H9 (cell line): ENCODE measurements at regions not wholly inside any gene's neighbourhood (a gene's known extent, or its start where the extent isn't known, plus 50 kb on each side); places are given as distances from the start of the nearest gene placed in this dataset.

ENCODE experiments used
- DNase-seq: peaks from one replicate; pipeline ENCODE4 v3.0.0-alpha.2; 2017
- H2AFZ ChIP-seq: one replicate; pipeline ENCODE4 v1.6.1; 2013; ENCODE audit warnings: mild to moderate bottlenecking, low read length, control low read depth, moderate library complexity
- H2AK5ac ChIP-seq: 2 replicates; pipeline ENCODE4 v1.6.1; 2013; ENCODE audit warnings: low read length, control low read depth, mixed read lengths; ENCODE audit not compliant: insufficient read length
- H2BK120ac ChIP-seq: one replicate; pipeline ENCODE4 v1.6.1; 2013; ENCODE audit warnings: low read depth, mild to moderate bottlenecking, low read length, control low read depth, inconsistent platforms; ENCODE audit not compliant: poor library complexity, severe bottlenecking
- H2BK12ac ChIP-seq: 2 replicates; pipeline ENCODE4 v1.6.1; 2013; ENCODE audit warnings: low read length, control low read depth, mixed read lengths, low read depth; ENCODE audit not compliant: insufficient read length
- H2BK15ac ChIP-seq: 2 replicates; pipeline ENCODE4 v1.6.1; 2013; ENCODE audit warnings: low read depth, low read length, control low read depth
- H2BK20ac ChIP-seq: one replicate; pipeline ENCODE4 v1.6.1; 2013; ENCODE audit warnings: low read depth, mild to moderate bottlenecking, low read length, control low read depth, inconsistent platforms; ENCODE audit not compliant: poor library complexity, severe bottlenecking
- H2BK5ac ChIP-seq: 2 replicates; pipeline ENCODE4 v1.6.1; 2013; ENCODE audit warnings: low read length, control low read depth, mixed read lengths; ENCODE audit not compliant: insufficient read length
- H3K14ac ChIP-seq: 2 replicates; pipeline ENCODE4 v1.6.1; 2013; ENCODE audit warnings: low read length, control low read depth; ENCODE audit not compliant: insufficient read depth
- H3K18ac ChIP-seq: 2 replicates; pipeline ENCODE4 v1.6.1; 2013; ENCODE audit warnings: low read depth, mild to moderate bottlenecking, mixed read lengths, low read length, control low read depth; ENCODE audit not compliant: insufficient read length
- H3K23ac ChIP-seq: 2 replicates; pipeline ENCODE4 v1.6.1; 2013; ENCODE audit warnings: low read length, control low read depth, mixed read lengths, low read depth; ENCODE audit not compliant: insufficient read length
- H3K23me2 ChIP-seq: 2 replicates; pipeline ENCODE4 v1.6.1; 2013; ENCODE audit warnings: low read depth, mild to moderate bottlenecking, mixed read lengths, low read length, control low read depth; ENCODE audit not compliant: insufficient read length, poor library complexity, severe bottlenecking
- H3K27ac ChIP-seq: 2 replicates; pipeline ENCODE4 v1.5.1; 2013; ENCODE audit warnings: low read length, control low read depth, mixed read lengths, low read depth; ENCODE audit not compliant: insufficient read length
- H3K27me3 ChIP-seq: 2 replicates; pipeline ENCODE4 v1.6.1; 2013; ENCODE audit warnings: low read length, control low read depth, inconsistent platforms; ENCODE audit not compliant: insufficient read depth
- H3K4ac ChIP-seq: 2 replicates; pipeline ENCODE4 v1.6.1; 2013; ENCODE audit warnings: low read depth, mild to moderate bottlenecking, control low read depth, inconsistent platforms, low read length, moderate library complexity
- H3K4me1 ChIP-seq: 2 replicates; pipeline ENCODE4 v1.6.1; 2013; ENCODE audit warnings: low read length, control low read depth, inconsistent platforms; ENCODE audit not compliant: insufficient read depth
- H3K4me2 ChIP-seq: 2 replicates; pipeline ENCODE4 v1.6.1; 2013; ENCODE audit warnings: low read length, control low read depth, mixed read lengths; ENCODE audit not compliant: insufficient read length, insufficient read depth
- H3K56ac ChIP-seq: 2 replicates; pipeline ENCODE4 v1.6.1; 2013; ENCODE audit warnings: low read depth, mild to moderate bottlenecking, mixed read lengths, low read length, control low read depth; ENCODE audit not compliant: insufficient read length
- H3K79me1 ChIP-seq: 2 replicates; pipeline ENCODE4 v1.6.1; 2013; ENCODE audit warnings: low read depth, mild to moderate bottlenecking, moderate library complexity, low read length, control low read depth, inconsistent platforms; ENCODE audit not compliant: insufficient read depth, poor library complexity, severe bottlenecking
- H3K79me2 ChIP-seq: 2 replicates; pipeline ENCODE4 v1.6.1; 2013; ENCODE audit warnings: low read length, control low read depth, inconsistent platforms; ENCODE audit not compliant: insufficient read depth
- H3K9ac ChIP-seq: 2 replicates; pipeline ENCODE4 v1.6.1; 2013; ENCODE audit warnings: low read length, control low read depth, mixed read lengths; ENCODE audit not compliant: insufficient read length; ENCODE audit errors: extremely low read depth
- H3K9me3 ChIP-seq: one replicate; pipeline ENCODE4 v1.6.1; 2013; ENCODE audit warnings: low read depth, low read length, inconsistent platforms; ENCODE audit not compliant: control insufficient read depth
- H3T11ph ChIP-seq: one replicate; pipeline ENCODE4 v1.6.1; 2013; ENCODE audit warnings: mild to moderate bottlenecking, low read length, control low read depth, inconsistent platforms
- H4K20me1 ChIP-seq: one replicate; pipeline ENCODE4 v1.6.1; 2013; ENCODE audit not compliant: control insufficient read depth, insufficient read length, insufficient read depth
- H4K5ac ChIP-seq: 2 replicates; pipeline ENCODE4 v1.6.1; 2013; ENCODE audit warnings: low read depth, mild to moderate bottlenecking, mixed read lengths, low read length, control low read depth; ENCODE audit not compliant: insufficient read length
- H4K8ac ChIP-seq: replicated peaks from 2 replicates; pipeline ENCODE4 v1.6.1; 2013; ENCODE audit warnings: low read length, control low read depth, mixed read lengths, low read depth; ENCODE audit not compliant: insufficient read length
- H4K91ac ChIP-seq: 2 replicates; pipeline ENCODE4 v1.6.1; 2013; ENCODE audit warnings: low read depth, mild to moderate bottlenecking, moderate library complexity, mixed read lengths, low read length, control low read depth; ENCODE audit not compliant: insufficient read length
- H3K27ac Mint-ChIP-seq, 3 experiments: 2 replicates in 2 of 3; 3 replicates in 1 of 3; pipeline ENCODE4 v1.8.0; 2020 to 2021; ENCODE audit warnings: mixed read lengths in 3 of 3, mild to moderate bottlenecking in 1 of 3, moderate library complexity in 1 of 3
- H3K27me3 Mint-ChIP-seq: 2 replicates; pipeline ENCODE4 v1.8.0; 2021; ENCODE audit warnings: low read depth, mild to moderate bottlenecking, moderate library complexity, mixed read lengths
- H3K36me3 Mint-ChIP-seq, 3 experiments: 2 replicates in 2 of 3; 3 replicates in 1 of 3; pipeline ENCODE4 v1.8.0; 2020 to 2021; ENCODE audit warnings: low read depth in 3 of 3, mixed read lengths in 3 of 3; ENCODE audit not compliant: insufficient read depth in 1 of 3
- H3K4me1 Mint-ChIP-seq, 2 experiments: 2 replicates each; pipeline ENCODE4 v1.8.0; 2020; ENCODE audit warnings: mixed read lengths in 2 of 2
- H3K4me3 Mint-ChIP-seq, 2 experiments: 2 replicates in 1 of 2; 3 replicates in 1 of 2; pipeline ENCODE4 v1.8.0; 2020 to 2021; ENCODE audit warnings: mild to moderate bottlenecking in 2 of 2, mixed read lengths in 2 of 2, moderate library complexity in 1 of 2
- H3K9me3 Mint-ChIP-seq, 2 experiments: 2 replicates in 1 of 2; 3 replicates in 1 of 2; pipeline ENCODE4 v1.8.0; 2020; ENCODE audit warnings: mild to moderate bottlenecking in 2 of 2, mixed read lengths in 2 of 2, moderate library complexity in 1 of 2
- CTCF ChIP-seq: fragments of 200-600 bp; sonication (generic); conservative IDR thresholded peaks from 3 replicates; pipeline ENCODE4 v1.8.0; 2021; ENCODE audit warnings: antibody characterized with exemption, mild to moderate bottlenecking
- WGBS: extraction: QIAGEN DNeasy Blood & Tissue Kit; methylation state at CpG from one replicate; pipeline ENCODE4 v1.1.7; 2013; ENCODE audit warnings: missing lambda C conversion rate, low lambda C conversion rate, mixed read lengths; ENCODE audit not compliant: insufficient read length; ENCODE audit errors: extremely low coverage; 5-methylcytosine and 5-hydroxymethylcytosine counted together

GRCh38 chr1:57820356-57821095 lies 396.7 kb upstream of the DAB1 start:
- H3K23me2 ChIP-seq: no peaks in the 10 kb centered on the region
- no peak overlapping the region for H3K23ac ChIP-seq
- no peak overlapping the region for H3K4me2 ChIP-seq
- H3T11ph ChIP-seq: no peak overlapping the region
- H2BK5ac ChIP-seq: no peak overlapping the region
- WGBS: no CpG with 5 or more reads among the region's 6 CpGs
- Mint-ChIP-seq H3K27me3 (no peaks in the 10 kb centered on the region), H3K36me3 (no peaks in the 10 kb centered on the region), H3K9me3 (no peaks in the 10 kb centered on the region), H3K4me3 (no peak overlapping the region), H3K27ac (no peak overlapping the region; a peak in 1 of 7 replicates), H3K4me1 (no peaks in the 10 kb centered on the region)
- no peak for TF ChIP-seq CTCF
- no peak overlapping the region for H3K9ac ChIP-seq
- no peak overlapping the region for H2AFZ ChIP-seq
- H2BK15ac ChIP-seq: no peak overlapping the region
- H4K8ac ChIP-seq: no peak overlapping the region
- no peaks in the 10 kb centered on the region for H4K20me1 ChIP-seq
- H3K27me3 ChIP-seq: no peaks in the 10 kb centered on the region
- no peaks in the 10 kb centered on the region for H3K9me3 ChIP-seq
- DNase-seq: no peak
- no peak overlapping the region for H3K56ac ChIP-seq
- H2BK120ac ChIP-seq: no peak overlapping the region
- H3K79me2 ChIP-seq: no peaks in the 10 kb centered on the region
- H3K27ac ChIP-seq: no peak overlapping the region
- no peak overlapping the region for H4K91ac ChIP-seq
- H2BK12ac ChIP-seq: no peak overlapping the region
- no peak overlapping the region for H3K4ac ChIP-seq
- no peak overlapping the region for H4K5ac ChIP-seq
- no peak overlapping the region for H2AK5ac ChIP-seq
- no peak overlapping the region for H2BK20ac ChIP-seq
- H3K4me1 ChIP-seq: no peaks in the 10 kb centered on the region
- no peaks in the 10 kb centered on the region for H3K79me1 ChIP-seq
- no peak overlapping the region for H3K18ac ChIP-seq
- H3K14ac ChIP-seq: no peak overlapping the region
